Vagina (tissue), 2 donors: ENCODE measurements at regions not wholly inside any gene's neighbourhood (a gene's known extent, or its start where the extent isn't known, plus 50 kb on each side); places are given as distances from the start of the nearest gene placed in this dataset.

Experiments
- DNase-seq, 2 donors: peaks; one replicate each; pipeline ENCODE4 v3.0.0-alpha.2; 2017; ENCODE audit errors: extremely low spot score in 2 of 2
- H3K27ac ChIP-seq: fragments of 200-600 bp; sonication (generic); one replicate; pipeline ENCODE4 v1.5.1; 2019
- H3K27me3 ChIP-seq: fragments of 200-600 bp; sonication (generic); one replicate; pipeline ENCODE4 v1.5.1; 2019
- H3K36me3 ChIP-seq, 2 donors: fragments of 200-600 bp; sonication (generic); one replicate each; pipeline ENCODE4 v1.5.1; 2017 to 2019
- H3K4me1 ChIP-seq: fragments of 200-600 bp; sonication (generic); one replicate; pipeline ENCODE4 v1.5.1; 2019
- H3K4me3 ChIP-seq, 2 donors: fragments of 200-600 bp; sonication (generic); 1 replicate in 1 of 2; 2 replicates in 1 of 2; pipeline ENCODE4 v1.5.1; 2016 to 2019
- H3K9me3 ChIP-seq: fragments of 200-600 bp; sonication (generic); one replicate; pipeline ENCODE4 v1.5.1; 2019
- CTCF ChIP-seq, 3 experiments: fragments of 450-650 bp in 2 of 3; fragments of 200-600 bp in 1 of 3; sonication (generic) in 1 of 3; IDR thresholded peaks; one replicate each; pipeline ENCODE4 v1.5.1; 2017 to 2019; ENCODE audit warnings: antibody characterized with exemption in 3 of 3, mild to moderate bottlenecking in 2 of 3, moderate library complexity in 2 of 3
- POLR2A ChIP-seq, 2 donors: fragments of 450-650 bp; IDR thresholded peaks; one replicate each; pipeline ENCODE4 v1.6.1; 2017; ENCODE audit warnings: antibody characterized with exemption in 2 of 2, mild to moderate bottlenecking in 2 of 2, moderate library complexity in 2 of 2
- POLR2AphosphoS5 ChIP-seq, 2 donors: sonication (generic); formaldehyde crosslinking; IDR thresholded peaks; one replicate each; pipeline ENCODE4 v1.9.0; 2017; ENCODE audit warnings: antibody characterized with exemption in 2 of 2, mild to moderate bottlenecking in 2 of 2, low read depth in 1 of 2; ENCODE audit not compliant: insufficient read depth in 1 of 2
- intact Hi-C: fragments of 100-400 bp; cut with DNase I; formaldehyde crosslinking; loops from one replicate; pipeline ENCODE4 v1.15.1; 2023

- intact Hi-C loops: no loop called here
- no peaks in the 10 kb centered on the region for H3K27me3 ChIP-seq
- H3K4me3 ChIP-seq: no peak overlapping the region
- H3K9me3 ChIP-seq: no peaks in the 10 kb centered on the region
- TF ChIP-seq POLR2A (IDR thresholded peaks at IDR 0.05) (no peak), CTCF (IDR thresholded peaks at IDR 0.05) (no peak), POLR2AphosphoS5 (IDR thresholded peaks at IDR 0.05; ENCODE audit: insufficient read depth in 1 of 2, low read depth in 1 of 2) (no peak)
- H3K4me1 ChIP-seq: peaks cover 10% of the 10 kb centered on the region
- DNase-seq: no peak
- no peak overlapping the region for H3K27ac ChIP-seq
- no peaks in the 10 kb centered on the region for H3K36me3 ChIP-seq
Measured at GRCh38 chr1:83762039-83762365, 236.9 kb downstream of the TTLL7 start.

GRCh38 chr1:83761167-83762038 lies 237.5 kb downstream of the TTLL7 start:
- TF ChIP-seq POLR2A (IDR thresholded peaks at IDR 0.05) (no peak), POLR2AphosphoS5 (IDR thresholded peaks at IDR 0.05; ENCODE audit: insufficient read depth in 1 of 2, low read depth in 1 of 2) (no peak), CTCF (IDR thresholded peaks at IDR 0.05) (no peak)
- Histone ChIP-seq H3K9me3 (no peaks in the 10 kb centered on the region), H3K36me3 (no peaks in the 10 kb centered on the region), H3K27me3 (no peaks in the 10 kb centered on the region), H3K4me3 (no peak overlapping the region), H3K27ac (no peak overlapping the region), H3K4me1 (peaks cover 10% of the 10 kb centered on the region)
- intact Hi-C loops: no loop called here
- DNase-seq: no peak

GRCh38 chr1:83760226-83761021 lies 238.5 kb downstream of the TTLL7 start:
- intact Hi-C loops: no loop called here
- peaks cover 10% of the 10 kb centered on the region for H3K4me1 ChIP-seq
- TF ChIP-seq CTCF (IDR thresholded peaks at IDR 0.05) (no peak), POLR2A (IDR thresholded peaks at IDR 0.05) (no peak), POLR2AphosphoS5 (IDR thresholded peaks at IDR 0.05; ENCODE audit: insufficient read depth in 1 of 2, low read depth in 1 of 2) (no peak)
- H3K36me3 ChIP-seq: no peaks in the 10 kb centered on the region
- H3K4me3 ChIP-seq: no peak overlapping the region
- no peak for DNase-seq
- H3K27me3 ChIP-seq: no peaks in the 10 kb centered on the region
- H3K27ac ChIP-seq: no peak overlapping the region
- H3K9me3 ChIP-seq: no peaks in the 10 kb centered on the region

- H3K36me3 ChIP-seq: no peaks in the 10 kb centered on the region
- H3K4me3 ChIP-seq: no peak overlapping the region
- TF ChIP-seq CTCF (IDR thresholded peaks at IDR 0.05): no peak
- TF ChIP-seq POLR2AphosphoS5 (IDR thresholded peaks at IDR 0.05; ENCODE audit: insufficient read depth in 1 of 2, low read depth in 1 of 2): no peak
- H3K4me1 ChIP-seq: peaks cover 10% of the 10 kb centered on the region
- no peaks in the 10 kb centered on the region for H3K9me3 ChIP-seq
- no peak for DNase-seq
- intact Hi-C loops: no loop called here
- H3K27me3 ChIP-seq: no peaks in the 10 kb centered on the region
- no peak overlapping the region for H3K27ac ChIP-seq
Measured at GRCh38 chr1:83756984-83757717, 241.8 kb downstream of the TTLL7 start.
